ENCODE measurements at regions not wholly inside any gene's neighbourhood (a gene's known extent, or its start where the extent isn't known, plus 50 kb on each side); places are given as distances from the start of the nearest gene placed in this dataset.

- Histone ChIP-seq H3K4me3 (no peak overlapping the region), H3K27ac (no peak overlapping the region), H3K27me3 (no peaks in the 10 kb centered on the region), H3K36me3 (no peaks in the 10 kb centered on the region), H3K9me3 (no peaks in the 10 kb centered on the region), H3K4me1 (no peaks in the 10 kb centered on the region)
- no peak for TF ChIP-seq POLR2AphosphoS5 (IDR thresholded peaks at IDR 0.05)
- no peak for TF ChIP-seq POLR2A (IDR thresholded peaks at IDR 0.05)
- TF ChIP-seq EP300 (IDR thresholded peaks at IDR 0.05): no peak
- no peak for TF ChIP-seq CTCF (IDR thresholded peaks at IDR 0.05)
- 79% methylated on average over 1 of the region's 1 CpG for WGBS
- DNase-seq (ENCODE audit: low spot score in 2 of 2): no peak
These were observed 63.5 kb upstream of the DCD start for GRCh38 chr12:54711669-54712068.

GRCh38 chr12:54708826-54709225 lies 60.7 kb upstream of the DCD start:
- 88% methylated on average over 4 of the region's 4 CpGs for WGBS
- Histone ChIP-seq H3K36me3 (no peaks in the 10 kb centered on the region), H3K4me3 (no peak overlapping the region), H3K4me1 (no peaks in the 10 kb centered on the region), H3K27me3 (no peaks in the 10 kb centered on the region), H3K9me3 (no peaks in the 10 kb centered on the region), H3K27ac (no peak overlapping the region)
- DNase-seq (ENCODE audit: low spot score in 2 of 2): no peak
- TF ChIP-seq EP300 (IDR thresholded peaks at IDR 0.05) (no peak), POLR2A (IDR thresholded peaks at IDR 0.05) (no peak)

- Histone ChIP-seq H3K4me3 (no peak overlapping the region), H3K27ac (no peak overlapping the region), H3K9me3 (no peaks in the 10 kb centered on the region), H3K27me3 (no peaks in the 10 kb centered on the region), H3K36me3 (no peaks in the 10 kb centered on the region), H3K4me1 (no peaks in the 10 kb centered on the region)
- WGBS: 78% methylated on average over 8 of the region's 8 CpGs
- TF ChIP-seq POLR2A (IDR thresholded peaks at IDR 0.05) (no peak), EP300 (IDR thresholded peaks at IDR 0.05) (no peak), POLR2AphosphoS5 (IDR thresholded peaks at IDR 0.05) (no peak), CTCF (IDR thresholded peaks at IDR 0.05) (no peak)
- DNase-seq (ENCODE audit: low spot score in 2 of 2): no peak
These were observed 56.0 kb upstream of the DCD start for GRCh38 chr12:54704202-54704601.

GRCh38 chr12:54701940-54702592 lies 53.9 kb upstream of the DCD start:
- no peak overlapping the region for H3K4me3 ChIP-seq

GRCh38 chr12:54700849-54701248 lies 52.7 kb upstream of the DCD start:
- DNase-seq (ENCODE audit: low spot score in 2 of 2): no peak
- H3K27ac ChIP-seq: no peak overlapping the region
- no peaks in the 10 kb centered on the region for H3K36me3 ChIP-seq
- no peaks in the 10 kb centered on the region for H3K4me1 ChIP-seq
- WGBS: 85% methylated on average over 2 of the region's 2 CpGs
- H3K27me3 ChIP-seq: peaks cover 7% of the 10 kb centered on the region
- H3K9me3 ChIP-seq: no peaks in the 10 kb centered on the region
- TF ChIP-seq POLR2A (IDR thresholded peaks at IDR 0.05) (no peak), CTCF (IDR thresholded peaks at IDR 0.05) (no peak), POLR2AphosphoS5 (IDR thresholded peaks at IDR 0.05) (no peak), EP300 (IDR thresholded peaks at IDR 0.05) (no peak)
- H3K4me3 ChIP-seq: no peak overlapping the region

More at GRCh38 chr12:54701940-54702592, 53.9 kb upstream of the DCD start:
- no peak for DNase-seq (ENCODE audit: low spot score in 2 of 2)
- 29% methylated on average over 2 of the region's 2 CpGs for WGBS
- no peaks in the 10 kb centered on the region for H3K36me3 ChIP-seq
- H3K27ac ChIP-seq: no peak overlapping the region
- TF ChIP-seq POLR2AphosphoS5 (IDR thresholded peaks at IDR 0.05): no peak
- no peak for TF ChIP-seq EP300 (IDR thresholded peaks at IDR 0.05)
- peak; percentile 35 to 49 for TF ChIP-seq CTCF (IDR thresholded peaks at IDR 0.05)
- H3K9me3 ChIP-seq: no peaks in the 10 kb centered on the region
- H3K27me3 ChIP-seq: peaks cover 4% of the 10 kb centered on the region
- no peaks in the 10 kb centered on the region for H3K4me1 ChIP-seq

GRCh38 chr12:54700301-54700700 lies 52.1 kb upstream of the DCD start:
- H3K9me3 ChIP-seq: no peaks in the 10 kb centered on the region
- no peak for DNase-seq (ENCODE audit: low spot score in 2 of 2)
- no peaks in the 10 kb centered on the region for H3K4me1 ChIP-seq
- H3K36me3 ChIP-seq: no peaks in the 10 kb centered on the region
- TF ChIP-seq POLR2A (IDR thresholded peaks at IDR 0.05) (no peak), EP300 (IDR thresholded peaks at IDR 0.05) (no peak), CTCF (IDR thresholded peaks at IDR 0.05) (no peak), POLR2AphosphoS5 (IDR thresholded peaks at IDR 0.05) (no peak)
- no peak overlapping the region for H3K4me3 ChIP-seq
- peaks cover 7% of the 10 kb centered on the region for H3K27me3 ChIP-seq
- no peak overlapping the region for H3K27ac ChIP-seq
- 64% methylated on average over 2 of the region's 2 CpGs for WGBS
